ENCODE measurements at regions not wholly inside any gene's neighbourhood (a gene's known extent, or its start where the extent isn't known, plus 50 kb on each side); places are given as distances from the start of the nearest gene placed in this dataset.

DNA sequence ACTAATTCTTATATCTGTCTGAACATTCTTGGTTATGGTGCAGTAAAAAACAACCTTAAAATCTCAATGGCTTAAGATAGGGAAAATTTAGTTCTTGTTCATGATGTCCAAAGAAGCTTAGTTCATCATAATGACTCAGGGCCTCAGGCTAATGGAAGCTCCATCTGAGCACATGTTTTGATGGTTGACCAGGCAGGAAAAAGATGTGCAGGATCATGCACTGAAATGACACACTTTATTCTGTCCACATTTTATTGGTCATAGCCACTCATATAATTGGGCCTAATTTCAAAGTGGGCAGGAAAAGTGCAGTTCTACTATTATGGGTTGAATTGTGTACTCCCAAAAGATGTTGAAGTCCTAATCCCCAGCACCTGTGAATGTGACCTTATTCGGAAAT is 198.2 kb downstream of the CENPF start:
- POLR2A ChIA-PET: no interaction called here

GRCh38 chr1:214808845-214809460 is 206.0 kb downstream of the CENPF start:
- POLR2A ChIA-PET: no interaction called here
- DNase-seq (ENCODE audit: extremely low spot score): no peak
- TF ChIP-seq FOXA1 (IDR thresholded peaks at IDR 0.05): no peak
- TF ChIP-seq L3MBTL2 (conservative IDR thresholded peaks at IDR 0.05): no peak
- no peak for TF ChIP-seq ZNF384 (IDR thresholded peaks at IDR 0.05)
- TF ChIP-seq ARNT (IDR thresholded peaks at IDR 0.05): no peak
- TF ChIP-seq NFRKB (IDR thresholded peaks at IDR 0.05): no peak
- no peak for TF ChIP-seq LEF1 (IDR thresholded peaks at IDR 0.05; ENCODE audit: borderline replicate concordance)
- TF ChIP-seq HDGF (IDR thresholded peaks at IDR 0.05; ENCODE audit: borderline replicate concordance): no peak
- no peak for TF ChIP-seq FOXM1 (IDR thresholded peaks at IDR 0.05; ENCODE audit: borderline replicate concordance)
- CTCF ChIA-PET: no interaction called here

More for the DNA sequence above, 198.2 kb downstream of the CENPF start:
- TF ChIP-seq BHLHE40 (IDR thresholded peaks at IDR 0.05; ENCODE audit: borderline replicate concordance) (no peak), CTBP1 (IDR thresholded peaks at IDR 0.05; ENCODE audit: borderline replicate concordance) (no peak), FOXK2 (IDR thresholded peaks at IDR 0.05) (no peak), LEF1 (IDR thresholded peaks at IDR 0.05; ENCODE audit: borderline replicate concordance) (no peak), ELF4 (IDR thresholded peaks at IDR 0.05) (no peak), ZNF384 (IDR thresholded peaks at IDR 0.05) (no peak), SUZ12 (IDR thresholded peaks at IDR 0.05) (no peak)
- TF ChIP-seq, protein P1, sequence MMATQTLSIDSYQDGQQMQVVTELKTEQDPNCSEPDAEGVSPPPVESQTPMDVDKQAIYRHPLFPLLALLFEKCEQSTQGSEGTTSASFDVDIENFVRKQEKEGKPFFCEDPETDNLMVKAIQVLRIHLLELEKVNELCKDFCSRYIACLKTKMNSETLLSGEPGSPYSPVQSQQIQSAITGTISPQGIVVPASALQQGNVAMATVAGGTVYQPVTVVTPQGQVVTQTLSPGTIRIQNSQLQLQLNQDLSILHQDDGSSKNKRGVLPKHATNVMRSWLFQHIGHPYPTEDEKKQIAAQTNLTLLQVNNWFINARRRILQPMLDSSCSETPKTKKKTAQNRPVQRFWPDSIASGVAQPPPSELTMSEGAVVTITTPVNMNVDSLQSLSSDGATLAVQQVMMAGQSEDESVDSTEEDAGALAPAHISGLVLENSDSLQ (IDR thresholded peaks at IDR 0.05): no peak
- CTCF ChIA-PET: no interaction called here
- no peak for DNase-seq (ENCODE audit: extremely low spot score)

- ChIA-PET POLR2A (no interaction called here), CTCF (no interaction called here)
- DNase-seq (ENCODE audit: extremely low spot score): no peak
- TF ChIP-seq ELF4 (IDR thresholded peaks at IDR 0.05) (no peak), ARNT (IDR thresholded peaks at IDR 0.05) (no peak), ZNF384 (IDR thresholded peaks at IDR 0.05) (no peak), L3MBTL2 (conservative IDR thresholded peaks at IDR 0.05) (no peak), FOXM1 (IDR thresholded peaks at IDR 0.05; ENCODE audit: borderline replicate concordance) (no peak), LEF1 (IDR thresholded peaks at IDR 0.05; ENCODE audit: borderline replicate concordance) (no peak), SP1 (IDR thresholded peaks at IDR 0.05) (no peak), CTBP1 (IDR thresholded peaks at IDR 0.05; ENCODE audit: borderline replicate concordance) (no peak), BHLHE40 (IDR thresholded peaks at IDR 0.05; ENCODE audit: borderline replicate concordance) (no peak), FOXK2 (IDR thresholded peaks at IDR 0.05) (no peak), TARDBP (IDR thresholded peaks at IDR 0.05) (no peak), NFRKB (IDR thresholded peaks at IDR 0.05) (no peak)
These were observed 213.6 kb downstream of the CENPF start for GRCh38 chr1:214816603-214817002.

DNA sequence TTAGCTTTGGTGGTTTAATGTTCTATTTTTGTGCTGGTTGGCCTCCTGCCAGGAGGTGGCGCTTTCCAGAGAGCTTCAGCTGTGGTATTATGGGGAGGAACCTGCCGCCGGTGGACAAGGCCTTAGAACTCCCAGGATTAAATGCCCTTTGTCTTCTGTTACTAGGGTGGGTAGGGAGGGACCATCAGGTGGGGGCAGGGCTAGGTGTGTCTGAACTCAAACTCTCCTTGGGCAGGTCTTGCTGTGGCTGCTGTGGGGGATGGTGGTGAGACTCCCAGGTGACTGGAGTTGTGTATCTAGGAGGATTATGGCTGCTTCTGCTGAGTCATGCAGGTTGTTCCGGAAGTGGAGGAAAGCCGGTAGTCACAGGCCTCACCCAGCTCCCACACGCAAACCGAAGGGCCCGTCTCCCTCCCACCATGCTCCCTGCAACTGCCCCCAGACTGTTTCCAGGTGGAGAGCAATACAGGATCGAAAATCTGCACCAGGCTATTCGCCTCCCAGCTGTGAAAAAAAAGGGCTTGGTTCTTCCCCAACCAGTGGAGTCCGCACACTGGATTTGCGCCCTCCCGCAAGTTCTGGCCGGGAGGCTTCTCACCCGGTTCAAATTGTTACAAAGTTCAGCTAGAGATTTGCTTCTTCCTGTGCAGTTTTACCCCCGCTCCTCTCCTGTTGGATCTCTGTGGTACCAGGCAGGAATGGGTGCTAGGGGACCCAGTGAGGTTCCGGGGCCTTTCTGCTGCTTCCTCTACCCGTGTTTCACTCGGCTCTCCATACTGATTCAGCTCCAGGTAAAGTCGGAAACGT is 220.5 kb downstream of the CENPF start:
- no peak for TF ChIP-seq FOXM1 (IDR thresholded peaks at IDR 0.05; ENCODE audit: borderline replicate concordance)
- no peak for TF ChIP-seq LEF1 (IDR thresholded peaks at IDR 0.05; ENCODE audit: borderline replicate concordance)
- no peak for TF ChIP-seq BHLHE40 (IDR thresholded peaks at IDR 0.05; ENCODE audit: borderline replicate concordance)
- POLR2A ChIA-PET: no interaction called here
- DNase-seq (ENCODE audit: extremely low spot score): no peak
- CTCF ChIA-PET: no interaction called here

GRCh38 chr1:214824763-214825162 is 221.8 kb downstream of the CENPF start:
- TF ChIP-seq TARDBP (IDR thresholded peaks at IDR 0.05): no peak
- no peak for TF ChIP-seq L3MBTL2 (conservative IDR thresholded peaks at IDR 0.05)
- TF ChIP-seq ELF4 (IDR thresholded peaks at IDR 0.05): no peak
- TF ChIP-seq BHLHE40 (IDR thresholded peaks at IDR 0.05; ENCODE audit: borderline replicate concordance): no peak
- POLR2A ChIA-PET: no interaction called here

DNA sequence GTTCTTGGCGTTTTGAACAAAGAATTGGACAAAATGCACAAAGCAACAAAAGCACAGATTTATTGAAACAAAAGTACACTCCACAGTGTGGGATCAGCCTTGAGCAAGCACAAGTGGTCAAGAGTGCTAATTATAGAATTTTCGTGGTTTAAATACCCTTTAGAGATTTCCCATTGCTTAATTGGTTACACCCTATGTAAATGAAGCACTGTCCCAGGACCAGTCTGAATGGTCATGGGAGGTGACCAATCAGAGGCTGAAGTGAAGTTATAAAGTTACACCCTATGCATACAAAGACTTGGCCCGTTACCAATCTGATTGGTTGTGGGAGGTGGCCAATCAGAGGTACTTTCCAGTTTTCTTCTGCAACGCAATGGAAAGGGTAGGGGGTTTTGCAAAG is 223.6 kb downstream of the CENPF start:
- POLR2A ChIA-PET: no interaction called here
- TF ChIP-seq L3MBTL2 (conservative IDR thresholded peaks at IDR 0.05): no peak
- no peak for TF ChIP-seq SP1 (IDR thresholded peaks at IDR 0.05)
- no peak for TF ChIP-seq CTBP1 (IDR thresholded peaks at IDR 0.05; ENCODE audit: borderline replicate concordance)
- TF ChIP-seq ARNT (IDR thresholded peaks at IDR 0.05): no peak
- TF ChIP-seq TARDBP (IDR thresholded peaks at IDR 0.05): no peak
- DNase-seq (ENCODE audit: extremely low spot score): no peak
- CTCF ChIA-PET: no interaction called here

More at GRCh38 chr1:214824763-214825162, 221.8 kb downstream of the CENPF start:
- CTCF ChIA-PET: no interaction called here
- DNase-seq (ENCODE audit: extremely low spot score): no peak

DNA sequence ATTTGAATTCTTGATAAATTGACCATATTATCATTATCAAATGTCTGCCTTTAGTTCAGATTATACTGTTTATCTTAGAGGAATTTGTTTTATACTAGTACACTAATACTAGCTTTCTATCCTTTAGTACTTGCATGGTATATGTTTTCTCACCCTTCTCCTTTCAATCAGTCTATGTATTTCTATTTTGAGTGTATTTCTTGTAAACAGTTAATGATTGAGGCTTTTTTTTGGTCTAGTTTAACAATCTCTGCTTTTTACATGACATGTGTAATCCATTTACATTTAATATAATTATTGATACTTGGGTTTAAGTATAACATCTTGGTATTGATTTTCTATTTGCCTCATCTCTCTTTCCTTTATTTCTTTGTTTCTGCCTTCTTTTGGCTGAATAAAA is 224.9 kb downstream of the CENPF start:
- POLR2A ChIA-PET: no interaction called here
- DNase-seq (ENCODE audit: extremely low spot score): no peak
- CTCF ChIA-PET: no interaction called here
- TF ChIP-seq SP1 (IDR thresholded peaks at IDR 0.05): no peak
- TF ChIP-seq LEF1 (IDR thresholded peaks at IDR 0.05; ENCODE audit: borderline replicate concordance): no peak
- no peak for TF ChIP-seq FOXA1 (IDR thresholded peaks at IDR 0.05)

GRCh38 chr1:214830941-214831340 is 227.9 kb downstream of the CENPF start:
- POLR2A ChIA-PET: no interaction called here
- DNase-seq (ENCODE audit: extremely low spot score): no peak
- CTCF ChIA-PET: no interaction called here
- TF ChIP-seq ZNF384 (IDR thresholded peaks at IDR 0.05) (no peak), NFRKB (IDR thresholded peaks at IDR 0.05) (no peak), ELF4 (IDR thresholded peaks at IDR 0.05) (no peak), L3MBTL2 (conservative IDR thresholded peaks at IDR 0.05) (no peak), SP1 (IDR thresholded peaks at IDR 0.05) (no peak), LEF1 (IDR thresholded peaks at IDR 0.05; ENCODE audit: borderline replicate concordance) (no peak), FOXK2 (IDR thresholded peaks at IDR 0.05) (no peak), HDGF (IDR thresholded peaks at IDR 0.05; ENCODE audit: borderline replicate concordance) (no peak), BHLHE40 (IDR thresholded peaks at IDR 0.05; ENCODE audit: borderline replicate concordance) (no peak)
